HCEC 1CT (cell line): ENCODE measurements at regions not wholly inside any gene's neighbourhood (a gene's known extent, or its start where the extent isn't known, plus 50 kb on each side); places are given as distances from the start of the nearest gene placed in this dataset.
"Not testable (repeated sequence)": the region's sequence is repeated elsewhere in the genome, so short reads cannot be mapped to it uniquely, and the experiment has no call there.

Experiments used
- DNase-seq: peaks from one replicate; pipeline ENCODE4 v3.0.0-alpha.2; 2017

GRCh38 chr2:146990311-146991054 lies 854.3 kb upstream of the ACVR2A start:
- DNase-seq = peak; percentile 92

GRCh38 chr2:146989741-146990140 lies 855.1 kb upstream of the ACVR2A start:
- DNase-seq = no peak

- no peak for DNase-seq
Observed at GRCh38 chr2:146987996-146988395, 856.8 kb upstream of the ACVR2A start.

- no peak for DNase-seq
Observed at GRCh38 chr2:146986161-146986560, 858.7 kb upstream of the ACVR2A start.

DNA sequence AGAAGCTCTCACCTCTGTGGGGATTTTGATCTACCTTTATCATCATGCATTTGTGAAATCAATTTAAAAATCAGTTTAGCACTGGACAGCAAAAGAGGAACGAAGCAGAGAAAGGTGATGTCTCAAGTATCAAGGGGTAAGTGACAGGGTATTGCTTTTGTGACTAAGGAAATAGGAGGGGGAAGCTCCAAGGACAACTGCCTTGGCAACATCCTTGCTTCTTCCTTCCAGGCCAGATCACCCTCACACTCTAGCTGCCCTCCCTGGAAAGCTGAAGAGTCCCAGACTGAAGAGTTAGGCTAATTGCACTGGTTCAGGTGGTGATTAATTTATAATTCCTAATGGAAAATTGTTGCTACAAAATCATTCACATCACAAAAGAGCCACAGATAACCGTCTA lies 859.1 kb upstream of the ACVR2A start:
- DNase-seq = no peak

GRCh38 chr2:146984014-146984413 lies 860.8 kb upstream of the ACVR2A start:
- no peak for DNase-seq

DNA sequence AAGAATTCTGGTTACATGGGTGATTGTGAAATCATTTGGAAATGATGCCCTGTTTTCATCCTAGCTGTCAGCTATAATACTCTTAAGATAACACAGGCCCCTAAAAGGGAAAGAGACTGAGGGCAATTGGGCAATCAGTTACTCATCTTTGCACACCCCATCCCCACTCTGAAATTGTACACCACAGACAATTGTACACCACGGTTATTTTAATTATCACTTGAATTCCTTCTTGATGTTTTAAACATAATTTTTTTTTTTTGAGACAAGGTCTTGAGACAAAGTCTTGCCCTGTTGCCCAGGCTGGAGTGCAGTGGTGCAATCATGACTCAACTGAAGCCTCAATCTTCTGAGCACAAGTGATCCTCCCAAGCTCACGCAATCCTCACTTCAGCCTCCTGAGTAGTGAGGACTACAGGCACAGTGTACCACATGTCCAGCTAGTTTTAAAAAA lies 862.4 kb upstream of the ACVR2A start:
- peak; percentile 98 for DNase-seq

- DNase-seq = peak; percentile 75
Observed at GRCh38 chr2:146981921-146982320, 862.9 kb upstream of the ACVR2A start.

GRCh38 chr2:146979746-146980145 lies 865.1 kb upstream of the ACVR2A start:
- DNase-seq = no peak

DNA sequence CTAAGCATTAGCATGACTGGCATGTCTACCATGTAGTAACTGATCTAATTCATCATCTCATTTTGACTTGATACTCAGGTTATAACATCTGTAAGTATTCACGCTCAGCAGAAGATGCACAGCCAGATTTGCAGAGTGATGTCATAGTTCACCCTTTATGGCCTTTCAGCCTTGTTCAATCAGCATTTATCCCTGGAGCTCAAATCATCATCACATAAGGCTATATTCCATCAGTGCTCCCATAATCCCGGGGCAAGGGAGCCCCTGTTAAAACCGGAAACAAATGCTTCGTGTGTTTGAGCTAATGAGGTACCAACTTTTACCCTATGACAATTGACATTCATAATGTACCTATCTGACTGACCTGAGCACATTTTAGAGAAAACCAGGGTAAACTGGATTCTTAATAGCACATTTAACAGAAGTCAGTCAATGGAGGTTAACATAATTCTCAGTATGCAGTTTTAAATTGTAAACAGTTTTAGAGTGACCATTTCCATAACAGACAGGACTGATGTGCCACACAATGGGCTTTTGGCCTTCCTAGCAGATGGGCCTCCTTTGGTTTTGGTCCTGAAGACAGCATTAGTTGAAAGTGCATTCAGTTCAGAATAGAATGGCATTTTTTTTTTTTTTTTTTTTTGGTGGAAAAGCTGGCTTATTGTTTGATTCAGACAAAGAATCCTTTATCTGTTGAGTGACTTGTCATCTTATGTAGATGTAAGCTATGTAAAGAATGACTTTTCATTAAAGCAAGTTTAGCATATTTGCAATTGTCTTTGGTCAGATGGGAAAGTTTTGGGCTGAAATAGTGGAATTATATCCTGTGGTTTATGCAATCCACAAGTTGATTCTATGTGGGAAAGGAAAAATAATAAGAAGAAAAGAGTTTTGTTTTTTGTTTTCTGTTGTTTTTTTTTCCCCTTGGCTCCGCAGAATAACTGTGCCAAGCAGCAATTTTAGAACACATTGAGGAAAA lies 866.0 kb upstream of the ACVR2A start:
- no peak for DNase-seq

- DNase-seq = not testable (repeated sequence)
Observed at GRCh38 chr2:146970981-146971380, 873.8 kb upstream of the ACVR2A start.

GRCh38 chr2:146969703-146970102 lies 875.1 kb upstream of the ACVR2A start:
- not testable (repeated sequence) for DNase-seq

DNA sequence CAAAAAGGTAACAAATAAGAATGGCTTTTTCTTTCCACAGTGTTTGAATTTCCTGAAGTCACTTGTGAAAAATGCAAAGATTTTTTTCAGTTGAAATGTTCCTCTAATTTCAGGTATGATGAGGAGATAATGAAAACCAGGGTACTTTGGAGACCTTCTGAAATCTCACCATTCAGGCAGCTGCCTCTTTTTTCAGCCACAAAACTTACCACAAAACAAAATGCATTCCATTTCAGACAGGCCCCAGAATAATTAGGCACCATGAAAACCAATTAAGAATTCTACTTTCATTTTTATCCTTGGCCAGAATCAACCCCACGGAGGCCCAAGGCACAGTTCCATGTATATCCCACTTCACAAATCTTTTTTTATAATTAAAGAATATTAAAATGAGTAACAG lies 880.3 kb upstream of the ACVR2A start:
- DNase-seq = no peak

GRCh38 chr2:146954544-146954943 lies 890.3 kb upstream of the ACVR2A start:
- no peak for DNase-seq

GRCh38 chr2:146952696-146953095 lies 892.1 kb upstream of the ACVR2A start:
- DNase-seq = no peak

DNA sequence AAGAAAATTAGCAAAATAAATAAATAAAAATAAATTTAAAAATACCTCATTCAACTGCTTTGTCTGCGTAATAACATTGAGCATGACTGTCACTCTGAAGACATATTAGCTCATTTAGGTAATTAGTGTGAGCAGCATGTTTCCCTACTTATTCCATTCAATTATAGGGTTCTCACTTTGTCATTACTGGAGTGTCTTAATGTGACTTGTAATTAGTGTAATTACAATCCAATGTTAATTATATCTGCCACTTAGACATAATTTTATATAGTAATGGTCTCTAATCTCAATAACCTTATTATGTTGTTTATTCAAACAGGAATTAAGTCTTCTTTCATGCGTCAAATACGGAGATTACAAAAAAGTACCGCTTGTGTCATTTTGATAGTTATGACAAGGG lies 893.9 kb upstream of the ACVR2A start:
- DNase-seq = no peak

DNA sequence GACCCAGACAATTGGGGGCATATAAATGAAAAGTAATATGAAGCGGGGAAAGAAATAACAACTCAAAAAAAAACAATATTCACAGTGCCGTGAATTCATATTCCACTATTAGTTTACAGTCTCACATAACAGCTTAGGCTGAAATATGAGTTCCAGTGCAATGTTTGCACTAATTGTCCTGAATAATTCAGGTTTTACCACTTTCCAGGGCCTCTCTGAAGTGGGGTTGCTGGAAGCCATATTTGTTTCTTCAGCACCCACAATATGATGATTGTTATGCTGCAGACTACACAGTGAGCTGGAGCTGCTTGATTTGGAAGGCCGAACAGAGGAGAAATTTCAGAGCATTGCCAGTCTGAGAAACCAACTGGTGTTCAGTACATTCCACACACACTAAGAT lies 894.5 kb upstream of the ACVR2A start:
- no peak for DNase-seq

GRCh38 chr2:146949400-146949799 lies 895.4 kb upstream of the ACVR2A start:
- no peak for DNase-seq

DNA sequence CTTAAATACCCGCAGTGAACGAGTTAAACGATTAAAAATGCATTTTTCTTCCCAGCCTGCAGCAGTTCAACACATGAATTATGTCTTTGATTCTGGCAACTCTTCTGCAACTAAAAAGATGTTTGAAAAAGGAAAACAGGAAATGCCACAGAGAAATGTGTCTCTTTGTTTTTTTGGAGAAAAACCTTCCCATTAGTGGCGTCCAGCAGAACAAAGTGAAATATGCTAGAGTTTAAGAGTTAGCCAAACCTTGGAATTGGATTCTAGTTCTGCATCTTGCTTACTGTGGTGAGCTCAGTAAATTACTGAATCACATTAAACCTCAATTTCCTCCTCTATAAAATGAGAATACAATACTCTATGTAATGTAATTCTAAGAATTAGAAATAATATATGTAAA lies 900.2 kb upstream of the ACVR2A start:
- DNase-seq = no peak

- DNase-seq = peak; percentile 93
Observed at GRCh38 chr2:146939991-146940685, 904.7 kb upstream of the ACVR2A start.

DNA sequence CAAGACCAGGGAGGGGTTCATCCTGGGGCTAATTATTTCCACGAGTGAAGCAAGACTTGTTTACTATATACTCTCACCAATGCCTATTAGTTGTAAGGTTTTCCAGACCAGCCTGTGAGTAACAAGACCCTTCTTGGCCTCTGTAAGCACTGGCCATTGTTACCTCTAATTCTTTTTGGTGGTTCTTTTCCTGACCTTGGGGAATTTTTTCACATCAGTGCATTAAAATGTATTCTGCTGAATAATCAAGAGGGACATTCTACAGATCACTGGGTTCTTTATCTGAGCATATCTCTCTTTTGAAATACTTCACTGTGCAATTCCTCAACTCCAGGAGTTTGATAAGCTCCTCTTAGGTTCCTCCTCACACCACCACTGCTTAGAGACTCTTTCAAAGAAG lies 909.9 kb upstream of the ACVR2A start:
- DNase-seq = no peak

GRCh38 chr2:146931109-146931508 lies 913.7 kb upstream of the ACVR2A start:
- no peak for DNase-seq

GRCh38 chr2:146927080-146927711 lies 917.6 kb upstream of the ACVR2A start:
- peak; percentile 83 for DNase-seq
